ENCODE measurements at regions not wholly inside any gene's neighbourhood (a gene's known extent, or its start where the extent isn't known, plus 50 kb on each side); places are given as distances from the start of the nearest gene placed in this dataset.

- TF ChIP-seq POLR2AphosphoS5 (IDR thresholded peaks at IDR 0.05; ENCODE audit: low read depth, low read length) = no peak
- TF ChIP-seq POLR2A (IDR thresholded peaks at IDR 0.05; ENCODE audit: borderline replicate concordance, extremely low read depth, insufficient read depth, insufficient read length) = no peak
- TF ChIP-seq CTCF (IDR thresholded peaks at IDR 0.05 in 2 of 3, conservative IDR thresholded peaks at IDR 0.05 in 1 of 3; ENCODE audit: borderline replicate concordance in 1 of 3, insufficient read depth in 1 of 3, low read depth in 2 of 3, low read length in 2 of 3) = no peak
- no peak for TF ChIP-seq YY1 (IDR thresholded peaks at IDR 0.05; ENCODE audit: extremely low read depth, insufficient replicate concordance, low read depth, low read length)
- no peak for TF ChIP-seq TCF7L2 (IDR thresholded peaks at IDR 0.05; ENCODE audit: borderline replicate concordance, extremely low read depth, insufficient read depth, insufficient read length)
- TF ChIP-seq RAD21 (IDR thresholded peaks at IDR 0.05; ENCODE audit: low read depth) = no peak
- no peak for TF ChIP-seq MAX (IDR thresholded peaks at IDR 0.05)
- TF ChIP-seq ZNF274 (IDR thresholded peaks at IDR 0.05; ENCODE audit: low read depth, low read length) = no peak
- TF ChIP-seq SIN3A (IDR thresholded peaks at IDR 0.05; ENCODE audit: low read depth) = no peak
- no peak for TF ChIP-seq ATF3 (IDR thresholded peaks at IDR 0.05)
- TF ChIP-seq EZH2 (IDR thresholded peaks at IDR 0.05) = no peak
These were observed 569.5 kb upstream of the MGMT start for GRCh38 chr10:128897401-128898129.
